HG02943 (cell line): ENCODE measurements at regions not wholly inside any gene's neighbourhood (a gene's known extent, or its start where the extent isn't known, plus 50 kb on each side); places are given as distances from the start of the nearest gene placed in this dataset.
"Not testable (repeated sequence)": the region's sequence is repeated elsewhere in the genome, so short reads cannot be mapped to it uniquely, and the experiment has no call there.

Experiments
- ATAC-seq: cut with Tn5 transposase; IDR thresholded peaks from one replicate; pipeline ENCODE4 v1.9.1; 2021; ENCODE audit warnings: mild to moderate bottlenecking, low read depth, moderate library complexity; ENCODE audit not compliant: unreplicated experiment

GRCh38 chr4:17029432-17029831 is 131.0 kb upstream of the LDB2 start:
- ATAC-seq: no peak

- ATAC-seq: no peak
These were observed 129.1 kb upstream of the LDB2 start for GRCh38 chr4:17027495-17027894.

GRCh38 chr4:17024425-17024824 is 126.0 kb upstream of the LDB2 start:
- ATAC-seq: no peak

GRCh38 chr4:17020901-17021300 is 122.5 kb upstream of the LDB2 start:
- no peak for ATAC-seq

GRCh38 chr4:17020451-17020850 is 122.0 kb upstream of the LDB2 start:
- ATAC-seq: no peak

GRCh38 chr4:17018621-17019020 is 120.2 kb upstream of the LDB2 start:
- not testable (repeated sequence) for ATAC-seq

GRCh38 chr4:17018013-17018412 is 119.6 kb upstream of the LDB2 start:
- no peak for ATAC-seq

GRCh38 chr4:17013382-17014006 is 115.0 kb upstream of the LDB2 start:
- no peak for ATAC-seq

- ATAC-seq: no peak
These were observed 114.0 kb upstream of the LDB2 start for GRCh38 chr4:17012451-17012850.

- ATAC-seq: no peak
These were observed 112.1 kb upstream of the LDB2 start for GRCh38 chr4:17010426-17011087.

GRCh38 chr4:17009871-17010367 is 111.5 kb upstream of the LDB2 start:
- no peak for ATAC-seq

GRCh38 chr4:17008834-17009345 is 110.4 kb upstream of the LDB2 start:
- no peak for ATAC-seq

GRCh38 chr4:17003606-17004392 is 105.4 kb upstream of the LDB2 start:
- not testable (repeated sequence) for ATAC-seq

GRCh38 chr4:16995451-16995850 is 97.0 kb upstream of the LDB2 start:
- no peak for ATAC-seq

GRCh38 chr4:16993956-16994840 is 95.8 kb upstream of the LDB2 start:
- no peak for ATAC-seq

GRCh38 chr4:16992566-16993225 is 94.3 kb upstream of the LDB2 start:
- no peak for ATAC-seq

- no peak for ATAC-seq
These were observed 93.0 kb upstream of the LDB2 start for GRCh38 chr4:16991450-16991849.

- ATAC-seq: no peak
These were observed 90.9 kb upstream of the LDB2 start for GRCh38 chr4:16989371-16989770.

- ATAC-seq: no peak
These were observed 90.4 kb upstream of the LDB2 start for GRCh38 chr4:16988814-16989213.

GRCh38 chr4:16977081-16977480 is 78.6 kb upstream of the LDB2 start:
- ATAC-seq: no peak
